Neutrophil (primary cell): ENCODE measurements at regions not wholly inside any gene's neighbourhood (a gene's known extent, or its start where the extent isn't known, plus 50 kb on each side); places are given as distances from the start of the nearest gene placed in this dataset.

Source experiments
- H3K27ac ChIP-seq: fragments of 200-600 bp; sonication (generic); 2 replicates; pipeline ENCODE4 v1.5.1; 2016; ENCODE audit warnings: mild to moderate bottlenecking, moderate library complexity
- H3K27me3 ChIP-seq: fragments of 200-600 bp; sonication (generic); 2 replicates; pipeline ENCODE4 v1.6.0; 2016; ENCODE audit warnings: mild to moderate bottlenecking
- H3K36me3 ChIP-seq: fragments of 200-600 bp; sonication (generic); 2 replicates; pipeline ENCODE4 v1.5.1; 2017
- H3K4me1 ChIP-seq, 2 experiments: fragments of 200-600 bp in 1 of 2; sonication (generic) in 1 of 2; 1 replicate in 1 of 2; 2 replicates in 1 of 2; pipeline versions ENCODE4 v1.5.1 to v1.6.1; 2013 to 2016; ENCODE audit warnings: low read depth in 1 of 2, low read length in 1 of 2, mild to moderate bottlenecking in 1 of 2, moderate library complexity in 1 of 2; ENCODE audit not compliant: control insufficient read depth in 1 of 2, insufficient read depth in 1 of 2
- H3K4me3 ChIP-seq, 2 experiments: fragments of 200-600 bp in 1 of 2; sonication (generic) in 1 of 2; 1 replicate in 1 of 2; 2 replicates in 1 of 2; pipeline ENCODE4 v1.5.1; 2013 to 2016; ENCODE audit warnings: low read depth in 1 of 2, low read length in 1 of 2, mild to moderate bottlenecking in 1 of 2, moderate library complexity in 1 of 2
- H3K9me3 ChIP-seq: fragments of 200-600 bp; sonication (generic); 2 replicates; pipeline ENCODE4 v1.5.1; 2016
- TF ChIP-seq, protein P1 (sequence below): fragments of 200-600 bp; sonication (generic); IDR thresholded peaks from 2 replicates; pipeline ENCODE4 v1.5.1; 2016; ENCODE audit warnings: antibody characterized with exemption

DNA sequence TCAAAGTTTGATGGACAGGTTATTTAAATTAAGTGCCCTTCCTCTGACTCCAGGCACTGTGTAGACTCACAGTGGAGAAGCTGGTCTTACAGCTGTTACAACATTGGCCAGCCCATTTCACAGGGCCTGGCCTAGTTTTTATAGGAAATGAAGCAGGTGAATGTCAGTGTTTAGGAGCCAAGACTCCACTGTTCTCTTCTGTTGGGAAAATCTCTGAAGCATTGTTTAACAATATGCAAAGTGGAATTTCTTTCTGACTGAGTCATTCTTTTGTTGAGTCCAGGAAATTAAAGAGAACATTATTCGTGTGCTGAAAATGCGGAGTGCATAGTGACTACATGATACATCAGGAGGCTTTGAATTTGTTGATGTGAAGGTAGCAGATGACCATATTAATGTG, 64.7 kb downstream of the ARRDC4 start:
- Histone ChIP-seq H3K9me3 (no peaks in the 10 kb centered on the region), H3K27me3 (no peaks in the 10 kb centered on the region), H3K36me3 (no peaks in the 10 kb centered on the region), H3K4me3 (no peak overlapping the region), H3K4me1 (no peaks in the 10 kb centered on the region), H3K27ac (no peak overlapping the region)
- TF ChIP-seq, protein P1, sequence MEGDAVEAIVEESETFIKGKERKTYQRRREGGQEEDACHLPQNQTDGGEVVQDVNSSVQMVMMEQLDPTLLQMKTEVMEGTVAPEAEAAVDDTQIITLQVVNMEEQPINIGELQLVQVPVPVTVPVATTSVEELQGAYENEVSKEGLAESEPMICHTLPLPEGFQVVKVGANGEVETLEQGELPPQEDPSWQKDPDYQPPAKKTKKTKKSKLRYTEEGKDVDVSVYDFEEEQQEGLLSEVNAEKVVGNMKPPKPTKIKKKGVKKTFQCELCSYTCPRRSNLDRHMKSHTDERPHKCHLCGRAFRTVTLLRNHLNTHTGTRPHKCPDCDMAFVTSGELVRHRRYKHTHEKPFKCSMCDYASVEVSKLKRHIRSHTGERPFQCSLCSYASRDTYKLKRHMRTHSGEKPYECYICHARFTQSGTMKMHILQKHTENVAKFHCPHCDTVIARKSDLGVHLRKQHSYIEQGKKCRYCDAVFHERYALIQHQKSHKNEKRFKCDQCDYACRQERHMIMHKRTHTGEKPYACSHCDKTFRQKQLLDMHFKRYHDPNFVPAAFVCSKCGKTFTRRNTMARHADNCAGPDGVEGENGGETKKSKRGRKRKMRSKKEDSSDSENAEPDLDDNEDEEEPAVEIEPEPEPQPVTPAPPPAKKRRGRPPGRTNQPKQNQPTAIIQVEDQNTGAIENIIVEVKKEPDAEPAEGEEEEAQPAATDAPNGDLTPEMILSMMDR: no peak

- no peaks in the 10 kb centered on the region for H3K36me3 ChIP-seq
- H3K9me3 ChIP-seq: no peaks in the 10 kb centered on the region
- TF ChIP-seq, protein P1: no peak
- H3K27me3 ChIP-seq: no peaks in the 10 kb centered on the region
- H3K27ac ChIP-seq: no peak overlapping the region
- no peaks in the 10 kb centered on the region for H3K4me1 ChIP-seq
- no peak overlapping the region for H3K4me3 ChIP-seq
Measured at GRCh38 chr15:98034731-98035130, 74.2 kb downstream of the ARRDC4 start.

DNA sequence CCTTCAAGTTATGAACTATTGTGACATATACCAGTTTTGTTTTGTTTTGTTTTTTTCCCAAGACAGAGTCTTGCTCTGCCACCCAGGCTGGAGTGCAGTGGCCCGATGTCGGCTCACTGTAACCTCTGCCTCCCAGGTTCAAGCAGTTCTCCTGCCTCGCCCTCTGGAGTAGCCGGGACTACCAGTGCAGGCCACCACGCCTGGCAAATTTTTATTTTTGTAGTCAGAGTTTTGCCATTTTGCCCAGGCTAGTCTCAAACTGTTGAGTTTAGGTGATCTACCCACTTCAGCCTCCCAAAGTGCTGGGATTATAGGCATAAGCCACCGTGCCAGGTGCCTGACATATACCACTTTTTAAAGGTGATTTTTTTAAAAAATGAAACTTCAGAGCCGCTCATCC, 74.6 kb downstream of the ARRDC4 start:
- TF ChIP-seq, protein P1: no peak
- H3K4me3 ChIP-seq: no peak overlapping the region
- no peaks in the 10 kb centered on the region for H3K36me3 ChIP-seq
- no peaks in the 10 kb centered on the region for H3K4me1 ChIP-seq
- no peaks in the 10 kb centered on the region for H3K27me3 ChIP-seq
- no peaks in the 10 kb centered on the region for H3K9me3 ChIP-seq
- no peak overlapping the region for H3K27ac ChIP-seq

- Histone ChIP-seq H3K27ac (no peak overlapping the region), H3K9me3 (no peaks in the 10 kb centered on the region), H3K4me1 (no peaks in the 10 kb centered on the region), H3K4me3 (no peak overlapping the region), H3K36me3 (no peaks in the 10 kb centered on the region), H3K27me3 (no peaks in the 10 kb centered on the region)
- TF ChIP-seq, protein P1: no peak
Measured at GRCh38 chr15:98035577-98036010, 75.1 kb downstream of the ARRDC4 start.

DNA sequence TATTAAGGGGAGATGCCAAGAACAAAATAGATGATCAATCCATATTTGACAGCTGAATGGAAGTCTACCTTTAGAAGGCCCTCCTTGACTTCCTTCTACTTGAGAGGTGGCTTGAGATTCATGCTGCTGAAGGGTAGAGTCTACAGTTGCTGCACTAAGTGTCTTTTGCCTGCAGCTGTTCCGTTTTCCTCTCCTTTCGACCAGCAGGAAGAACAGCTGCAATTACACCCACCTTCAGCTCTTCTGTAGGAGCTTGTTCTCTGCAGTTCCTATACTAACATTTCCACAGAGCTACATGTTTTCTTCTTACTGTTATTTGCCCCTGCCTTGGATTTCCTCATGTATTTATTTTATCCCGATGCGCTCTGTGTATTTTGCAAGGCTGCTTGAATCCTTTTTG, 79.1 kb downstream of the ARRDC4 start:
- Histone ChIP-seq H3K4me1 (no peaks in the 10 kb centered on the region), H3K27me3 (no peaks in the 10 kb centered on the region), H3K9me3 (no peaks in the 10 kb centered on the region), H3K36me3 (no peaks in the 10 kb centered on the region), H3K27ac (no peak overlapping the region), H3K4me3 (no peak overlapping the region)
- TF ChIP-seq, protein P1: no peak

DNA sequence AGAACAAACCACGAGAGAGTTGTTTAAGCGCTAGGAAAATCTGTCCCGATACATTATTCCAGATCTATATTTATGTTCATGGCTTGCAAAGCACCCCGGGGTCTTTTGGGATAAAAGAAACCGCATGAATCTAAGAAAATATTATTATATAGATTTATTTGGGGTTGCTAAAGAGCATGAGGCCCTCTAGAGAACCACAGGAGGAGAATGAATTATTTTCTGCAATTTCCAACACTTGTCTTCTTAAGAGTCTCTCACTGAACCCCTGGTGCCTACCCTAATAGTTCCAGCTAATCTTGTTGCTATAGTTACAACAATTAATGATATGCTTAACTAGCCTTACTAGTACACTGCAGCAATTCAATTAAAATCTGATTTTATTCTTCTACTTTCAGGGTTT, 79.6 kb downstream of the ARRDC4 start:
- Histone ChIP-seq H3K27me3 (no peaks in the 10 kb centered on the region), H3K4me1 (no peaks in the 10 kb centered on the region), H3K4me3 (no peak overlapping the region), H3K9me3 (no peaks in the 10 kb centered on the region), H3K36me3 (no peaks in the 10 kb centered on the region), H3K27ac (no peak overlapping the region)
- TF ChIP-seq, protein P1: no peak
